ENCODE measurements at regions not wholly inside any gene's neighbourhood (a gene's known extent, or its start where the extent isn't known, plus 50 kb on each side); places are given as distances from the start of the nearest gene placed in this dataset.

DNA sequence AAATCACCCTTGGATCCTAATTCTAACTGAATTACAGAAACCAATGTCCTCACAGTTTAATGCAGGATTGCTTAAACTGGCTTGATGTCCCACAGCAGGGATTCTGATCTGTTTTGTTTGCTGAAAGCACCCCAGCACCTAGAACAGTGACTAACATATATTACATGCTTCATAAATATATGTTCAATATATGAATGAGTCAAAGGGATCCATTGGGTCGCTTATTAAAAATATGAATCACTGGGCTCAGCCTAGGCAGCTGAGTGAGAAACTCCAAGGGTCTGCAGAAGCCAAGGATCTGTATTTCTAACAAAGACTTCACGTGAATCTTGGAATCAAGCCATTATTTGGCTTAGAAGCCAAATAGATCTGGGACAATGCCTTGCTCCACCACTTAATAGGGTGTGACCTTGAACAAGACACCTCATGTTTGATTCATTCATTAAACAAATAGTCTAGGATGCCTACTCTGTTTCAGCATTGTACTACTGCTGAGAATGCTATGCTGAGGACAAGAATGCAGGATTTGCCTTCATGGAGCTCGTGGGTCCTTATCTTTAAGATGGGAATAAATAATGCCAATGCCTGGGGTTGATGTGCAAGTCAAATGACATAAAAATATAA is 103.4 kb upstream of the DLX6 start:
- H4K20me1 ChIP-seq (ENCODE audit: insufficient read depth) = no peaks in the 10 kb centered on the region
- POLR2A ChIA-PET = no interaction called here
- ATAC-seq = no peak
- no peak for DNase-seq (ENCODE audit: low read depth, low spot score)
- no peak overlapping the region for H3K4me3 ChIP-seq (replicated peaks in 1 of 2; ENCODE audit: low read depth in 1 of 2, low read length in 2 of 2)
- intact Hi-C loops (cut with micrococcal nuclease) = no loop called here
- H3K4me2 ChIP-seq (ENCODE audit: low read length) = no peak overlapping the region
- no peaks in the 10 kb centered on the region for H3K9me2 ChIP-seq (ENCODE audit: insufficient read depth)
- no peaks in the 10 kb centered on the region for H3K79me2 ChIP-seq (ENCODE audit: insufficient read depth, low read length)
- TF ChIP-seq, protein P1, sequence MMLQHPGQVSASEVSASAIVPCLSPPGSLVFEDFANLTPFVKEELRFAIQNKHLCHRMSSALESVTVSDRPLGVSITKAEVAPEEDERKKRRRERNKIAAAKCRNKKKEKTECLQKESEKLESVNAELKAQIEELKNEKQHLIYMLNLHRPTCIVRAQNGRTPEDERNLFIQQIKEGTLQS (IDR thresholded peaks at IDR 0.05) = no peak
- TF ChIP-seq SIN3A (IDR thresholded peaks at IDR 0.05; ENCODE audit: low read depth) (no peak), ELF1 (IDR thresholded peaks at IDR 0.05; ENCODE audit: borderline replicate concordance, low read depth) (no peak), ZNF274 (IDR thresholded peaks at IDR 0.05; ENCODE audit: low read depth, low read length) (no peak), SP1 (IDR thresholded peaks at IDR 0.05; ENCODE audit: low read depth) (no peak), JUND (IDR thresholded peaks at IDR 0.05) (no peak), CBX3 (IDR thresholded peaks at IDR 0.05; ENCODE audit: low read depth) (no peak), YY1 (IDR thresholded peaks at IDR 0.05; ENCODE audit: extremely low read depth, insufficient replicate concordance, low read depth, low read length) (no peak), EGR1 (IDR thresholded peaks at IDR 0.05; ENCODE audit: low read depth) (no peak), EZH2 (IDR thresholded peaks at IDR 0.05) (no peak), FOSL1 (IDR thresholded peaks at IDR 0.05; ENCODE audit: low read depth) (no peak), POLR2A (IDR thresholded peaks at IDR 0.05; ENCODE audit: borderline replicate concordance, extremely low read depth, insufficient read depth, insufficient read length) (no peak)
- TF ChIP-seq, protein P2, sequence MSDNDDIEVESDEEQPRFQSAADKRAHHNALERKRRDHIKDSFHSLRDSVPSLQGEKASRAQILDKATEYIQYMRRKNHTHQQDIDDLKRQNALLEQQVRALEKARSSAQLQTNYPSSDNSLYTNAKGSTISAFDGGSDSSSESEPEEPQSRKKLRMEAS (IDR thresholded peaks at IDR 0.05) = no peak
- TF ChIP-seq, protein P3, sequence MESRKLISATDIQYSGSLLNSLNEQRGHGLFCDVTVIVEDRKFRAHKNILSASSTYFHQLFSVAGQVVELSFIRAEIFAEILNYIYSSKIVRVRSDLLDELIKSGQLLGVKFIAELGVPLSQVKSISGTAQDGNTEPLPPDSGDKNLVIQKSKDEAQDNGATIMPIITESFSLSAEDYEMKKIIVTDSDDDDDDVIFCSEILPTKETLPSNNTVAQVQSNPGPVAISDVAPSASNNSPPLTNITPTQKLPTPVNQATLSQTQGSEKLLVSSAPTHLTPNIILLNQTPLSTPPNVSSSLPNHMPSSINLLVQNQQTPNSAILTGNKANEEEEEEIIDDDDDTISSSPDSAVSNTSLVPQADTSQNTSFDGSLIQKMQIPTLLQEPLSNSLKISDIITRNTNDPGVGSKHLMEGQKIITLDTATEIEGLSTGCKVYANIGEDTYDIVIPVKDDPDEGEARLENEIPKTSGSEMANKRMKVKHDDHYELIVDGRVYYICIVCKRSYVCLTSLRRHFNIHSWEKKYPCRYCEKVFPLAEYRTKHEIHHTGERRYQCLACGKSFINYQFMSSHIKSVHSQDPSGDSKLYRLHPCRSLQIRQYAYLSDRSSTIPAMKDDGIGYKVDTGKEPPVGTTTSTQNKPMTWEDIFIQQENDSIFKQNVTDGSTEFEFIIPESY (IDR thresholded peaks at IDR 0.05; ENCODE audit: extremely low read depth, insufficient replicate concordance, low read length) = no peak
- no peaks in the 10 kb centered on the region for H3K4me1 ChIP-seq (ENCODE audit: control insufficient read depth in 1 of 2, insufficient read depth in 2 of 2, low read length in 2 of 2)
- H3K9me3 ChIP-seq (ENCODE audit: control insufficient read depth in 1 of 2, insufficient read depth in 1 of 2, low read depth in 1 of 2, low read length in 2 of 2) = no peaks in the 10 kb centered on the region
- H3K9ac ChIP-seq (ENCODE audit: low read length) = no peak overlapping the region
- H3K36me3 ChIP-seq (ENCODE audit: control insufficient read depth in 1 of 2, insufficient read depth in 2 of 2, low read length in 2 of 2) = no peaks in the 10 kb centered on the region
- H2AFZ ChIP-seq (ENCODE audit: low read depth, low read length, poor library complexity, severe bottlenecking) = no peak overlapping the region
- RAD21 ChIA-PET (ENCODE audit: low non-redundant PET in 1 of 2, low total read pairs in 2 of 2, uncharacterized antibody in 2 of 2, unreplicated experiment in 2 of 2) = no interaction called here
- BruUV-seq (replicated peaks) = no TSS peak
- no peak overlapping the region for H3K27ac ChIP-seq (ENCODE audit: low read depth, low read length)
- H3K27me3 ChIP-seq (ENCODE audit: insufficient read depth, low read length) = peaks cover 54% of the 10 kb centered on the region
- CTCF ChIA-PET = no interaction called here
